ENCODE measurements at regions not wholly inside any gene's neighbourhood (a gene's known extent, or its start where the extent isn't known, plus 50 kb on each side); places are given as distances from the start of the nearest gene placed in this dataset.

GRCh38 chr20:52833901-52834300 is 138.3 kb upstream of the TSHZ2 start:
- Histone ChIP-seq H3K36me3 (ENCODE audit: insufficient read depth, low read length) (no peaks in the 10 kb centered on the region), H3K27me3 (ENCODE audit: control insufficient read depth in 1 of 2, insufficient read depth in 2 of 2, low read length in 2 of 2) (no peaks in the 10 kb centered on the region), H3K4me3 (ENCODE audit: low read length) (no peak overlapping the region), H3K4me1 (ENCODE audit: insufficient read depth, low read length) (no peaks in the 10 kb centered on the region), H3K27ac (ENCODE audit: low read depth in 1 of 2, low read length in 2 of 2) (no peak overlapping the region), H3K9me3 (ENCODE audit: control insufficient read depth in 1 of 2, insufficient read depth in 1 of 2, low read length in 2 of 2) (no peaks in the 10 kb centered on the region)
- Mint-ChIP-seq H3K27me3 (no peaks in the 10 kb centered on the region), H3K9me3 (peaks cover 4% of the 10 kb centered on the region), H3K4me3 (no peak overlapping the region), H3K36me3 (ENCODE audit: low read depth) (no peaks in the 10 kb centered on the region), H3K4me1 (ENCODE audit: low read depth) (no peaks in the 10 kb centered on the region), H3K27ac (no peak overlapping the region)
- POLR2A ChIA-PET: no interaction called here
- ATAC-seq (ENCODE audit: poor library complexity) (no peak), DNase-seq (no peak)
- CTCF ChIA-PET: no interaction called here
- intact Hi-C loops (cut with DNase I, micrococcal nuclease): no loop called here
- TF ChIP-seq, protein P1, sequence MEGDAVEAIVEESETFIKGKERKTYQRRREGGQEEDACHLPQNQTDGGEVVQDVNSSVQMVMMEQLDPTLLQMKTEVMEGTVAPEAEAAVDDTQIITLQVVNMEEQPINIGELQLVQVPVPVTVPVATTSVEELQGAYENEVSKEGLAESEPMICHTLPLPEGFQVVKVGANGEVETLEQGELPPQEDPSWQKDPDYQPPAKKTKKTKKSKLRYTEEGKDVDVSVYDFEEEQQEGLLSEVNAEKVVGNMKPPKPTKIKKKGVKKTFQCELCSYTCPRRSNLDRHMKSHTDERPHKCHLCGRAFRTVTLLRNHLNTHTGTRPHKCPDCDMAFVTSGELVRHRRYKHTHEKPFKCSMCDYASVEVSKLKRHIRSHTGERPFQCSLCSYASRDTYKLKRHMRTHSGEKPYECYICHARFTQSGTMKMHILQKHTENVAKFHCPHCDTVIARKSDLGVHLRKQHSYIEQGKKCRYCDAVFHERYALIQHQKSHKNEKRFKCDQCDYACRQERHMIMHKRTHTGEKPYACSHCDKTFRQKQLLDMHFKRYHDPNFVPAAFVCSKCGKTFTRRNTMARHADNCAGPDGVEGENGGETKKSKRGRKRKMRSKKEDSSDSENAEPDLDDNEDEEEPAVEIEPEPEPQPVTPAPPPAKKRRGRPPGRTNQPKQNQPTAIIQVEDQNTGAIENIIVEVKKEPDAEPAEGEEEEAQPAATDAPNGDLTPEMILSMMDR (IDR thresholded peaks at IDR 0.05): no peak

- intact Hi-C loops (cut with DNase I, micrococcal nuclease): no loop called here
- no peaks in the 10 kb centered on the region for H3K4me1 ChIP-seq (ENCODE audit: insufficient read depth, low read length)
- ATAC-seq (ENCODE audit: poor library complexity): no peak
- no peaks in the 10 kb centered on the region for H3K9me3 ChIP-seq (ENCODE audit: control insufficient read depth in 1 of 2, insufficient read depth in 1 of 2, low read length in 2 of 2)
- H3K4me1 Mint-ChIP-seq (ENCODE audit: low read depth): no peaks in the 10 kb centered on the region
- no peak overlapping the region for H3K27ac ChIP-seq (ENCODE audit: low read depth in 1 of 2, low read length in 2 of 2)
- H3K27me3 Mint-ChIP-seq: no peaks in the 10 kb centered on the region
- TF ChIP-seq, protein P1 (IDR thresholded peaks at IDR 0.05): no peak
- no peak overlapping the region for H3K27ac Mint-ChIP-seq
- no peak overlapping the region for H3K4me3 ChIP-seq (ENCODE audit: low read length)
- no peak for DNase-seq
- H3K4me3 Mint-ChIP-seq: no peak overlapping the region
- ChIA-PET CTCF (no interaction called here), POLR2A (no interaction called here)
- no peaks in the 10 kb centered on the region for H3K36me3 ChIP-seq (ENCODE audit: insufficient read depth, low read length)
- H3K36me3 Mint-ChIP-seq (ENCODE audit: low read depth): no peaks in the 10 kb centered on the region
- H3K9me3 Mint-ChIP-seq: peaks cover 7% of the 10 kb centered on the region
- no peaks in the 10 kb centered on the region for H3K27me3 ChIP-seq (ENCODE audit: control insufficient read depth in 1 of 2, insufficient read depth in 2 of 2, low read length in 2 of 2)
Observed at GRCh38 chr20:52832151-52832774, 139.9 kb upstream of the TSHZ2 start.

DNA sequence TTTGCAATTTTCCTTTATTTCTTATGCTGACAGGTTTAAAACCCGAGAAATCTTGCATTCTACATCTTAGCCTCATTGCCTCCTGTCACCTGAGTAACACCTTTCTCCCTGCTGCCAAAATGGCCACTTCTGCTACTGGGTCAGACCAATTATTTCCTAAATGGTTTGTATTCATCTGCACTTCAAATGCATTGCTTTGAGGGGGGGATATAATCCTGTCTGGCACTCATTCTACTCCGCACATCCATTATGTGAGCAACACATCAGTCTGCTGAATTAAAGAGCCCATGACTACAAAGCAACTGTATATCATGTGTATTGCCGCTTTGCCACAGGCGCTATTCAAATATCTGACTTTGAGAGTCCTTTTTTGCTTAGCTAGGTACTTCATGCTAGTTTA is 141.6 kb upstream of the TSHZ2 start:
- H3K36me3 Mint-ChIP-seq (ENCODE audit: low read depth): no peaks in the 10 kb centered on the region
- H3K9me3 Mint-ChIP-seq: peaks cover 10% of the 10 kb centered on the region
- H3K4me3 Mint-ChIP-seq: no peak overlapping the region
- no peak overlapping the region for H3K4me3 ChIP-seq (ENCODE audit: low read length)
- H3K9me3 ChIP-seq (ENCODE audit: control insufficient read depth in 1 of 2, insufficient read depth in 1 of 2, low read length in 2 of 2): no peaks in the 10 kb centered on the region
- no peaks in the 10 kb centered on the region for H3K27me3 ChIP-seq (ENCODE audit: control insufficient read depth in 1 of 2, insufficient read depth in 2 of 2, low read length in 2 of 2)
- no peaks in the 10 kb centered on the region for H3K4me1 ChIP-seq (ENCODE audit: insufficient read depth, low read length)
- no peak for DNase-seq
- intact Hi-C loops (cut with DNase I, micrococcal nuclease): no loop called here
- no peaks in the 10 kb centered on the region for H3K27me3 Mint-ChIP-seq
- ChIA-PET POLR2A (no interaction called here), CTCF (no interaction called here)
- TF ChIP-seq, protein P1 (IDR thresholded peaks at IDR 0.05): no peak
- H3K27ac Mint-ChIP-seq: no peak overlapping the region
- no peak overlapping the region for H3K27ac ChIP-seq (ENCODE audit: low read depth in 1 of 2, low read length in 2 of 2)
- no peaks in the 10 kb centered on the region for H3K36me3 ChIP-seq (ENCODE audit: insufficient read depth, low read length)
- no peak for ATAC-seq (ENCODE audit: poor library complexity)
- no peaks in the 10 kb centered on the region for H3K4me1 Mint-ChIP-seq (ENCODE audit: low read depth)
